ENCODE measurements at regions not wholly inside any gene's neighbourhood (a gene's known extent, or its start where the extent isn't known, plus 50 kb on each side); places are given as distances from the start of the nearest gene placed in this dataset.
"Not testable (repeated sequence)": the region's sequence is repeated elsewhere in the genome, so short reads cannot be mapped to it uniquely, and the experiment has no call there.

DNA sequence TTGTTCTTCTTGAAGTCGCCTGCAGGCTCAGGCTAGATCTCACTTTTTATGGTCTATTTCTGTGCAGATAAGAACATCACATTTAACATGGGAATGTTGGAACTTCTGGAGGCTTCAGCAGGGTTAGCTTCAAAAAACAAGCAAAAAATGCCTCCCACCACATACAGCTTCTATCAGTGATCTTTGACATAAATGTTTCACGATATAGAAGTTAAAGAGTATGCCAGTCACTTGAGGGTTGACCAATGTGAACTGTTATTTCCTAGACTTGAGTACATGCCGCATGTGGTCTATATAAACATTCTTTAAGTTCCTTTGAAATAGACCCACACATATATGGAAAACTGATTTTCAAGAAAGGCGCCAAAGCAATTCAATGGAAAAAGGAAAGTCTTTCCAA is 219.2 kb upstream of the KLF14 start:
- Mint-ChIP-seq H3K4me1 (ENCODE audit: low read depth) (no peaks in the 10 kb centered on the region), H3K27me3 (no peaks in the 10 kb centered on the region), H3K27ac (no peak overlapping the region), H3K9me3 (ENCODE audit: low read depth) (no peaks in the 10 kb centered on the region), H3K4me3 (ENCODE audit: low read depth) (no peak overlapping the region), H3K36me3 (ENCODE audit: insufficient read depth) (no peaks in the 10 kb centered on the region)
- TF ChIP-seq CTCF (IDR thresholded peaks at IDR 0.05; ENCODE audit: unreplicated experiment), result no peak
- no peak for DNase-seq (ENCODE audit: low spot score, unreplicated experiment)

GRCh38 chr7:130954918-130955564 is 221.0 kb upstream of the KLF14 start:
- Mint-ChIP-seq H3K27me3 (no peaks in the 10 kb centered on the region), H3K4me3 (ENCODE audit: low read depth) (no peak overlapping the region), H3K36me3 (ENCODE audit: insufficient read depth) (no peaks in the 10 kb centered on the region), H3K27ac (no peak overlapping the region), H3K4me1 (ENCODE audit: low read depth) (no peaks in the 10 kb centered on the region), H3K9me3 (ENCODE audit: low read depth) (no peaks in the 10 kb centered on the region)
- no peak for TF ChIP-seq CTCF (IDR thresholded peaks at IDR 0.05; ENCODE audit: unreplicated experiment)
- no peak for DNase-seq (ENCODE audit: low spot score, unreplicated experiment)

GRCh38 chr7:130955565-130955919 is 221.5 kb upstream of the KLF14 start:
- Mint-ChIP-seq H3K27ac (no peak overlapping the region), H3K27me3 (no peaks in the 10 kb centered on the region), H3K9me3 (ENCODE audit: low read depth) (no peaks in the 10 kb centered on the region)

DNA sequence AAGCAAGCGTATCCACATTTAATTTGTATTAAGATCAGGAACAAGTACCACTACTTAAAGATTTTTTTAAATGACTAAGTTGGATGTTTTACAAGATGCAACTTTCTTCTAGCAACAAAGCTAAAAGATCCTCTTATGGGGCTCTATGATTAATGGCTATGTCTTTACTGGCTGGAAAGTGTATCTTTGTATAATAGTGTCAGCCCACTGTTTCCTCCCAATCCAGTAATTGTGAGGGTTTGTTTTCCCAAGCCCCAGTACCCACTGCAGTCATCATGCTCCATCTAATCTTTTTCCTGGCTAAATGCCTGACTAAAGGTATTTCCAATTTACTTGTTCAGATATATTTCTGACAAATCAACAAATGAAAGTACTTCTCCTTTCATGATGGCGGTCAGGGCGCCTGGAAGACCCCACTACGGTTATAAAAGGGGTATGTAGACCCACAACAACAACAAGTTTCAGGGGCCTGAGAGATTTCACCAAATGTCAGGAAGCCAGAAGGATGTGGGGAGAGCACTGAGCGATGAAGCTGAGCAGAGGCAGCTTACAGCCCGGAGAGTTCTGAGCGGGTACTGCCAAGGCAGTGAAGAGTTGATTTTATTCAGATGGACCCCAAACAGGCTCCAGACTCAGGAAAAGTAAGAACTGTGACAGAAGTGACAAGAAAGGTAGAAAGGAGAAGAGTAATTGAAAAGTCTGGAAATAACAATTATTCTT is 222.6 kb upstream of the KLF14 start:
- no peak for DNase-seq (ENCODE audit: low spot score, unreplicated experiment)
- Mint-ChIP-seq H3K27me3 (no peaks in the 10 kb centered on the region), H3K4me3 (ENCODE audit: low read depth) (no peak overlapping the region), H3K9me3 (ENCODE audit: low read depth) (no peaks in the 10 kb centered on the region), H3K36me3 (ENCODE audit: insufficient read depth) (no peaks in the 10 kb centered on the region), H3K4me1 (ENCODE audit: low read depth) (no peaks in the 10 kb centered on the region), H3K27ac (no peak overlapping the region)
- no peak for TF ChIP-seq CTCF (IDR thresholded peaks at IDR 0.05; ENCODE audit: unreplicated experiment)

More at GRCh38 chr7:130955565-130955919, 221.5 kb upstream of the KLF14 start:
- DNase-seq (ENCODE audit: low spot score, unreplicated experiment), result no peak
- Mint-ChIP-seq H3K4me1 (ENCODE audit: low read depth) (no peaks in the 10 kb centered on the region), H3K36me3 (ENCODE audit: insufficient read depth) (no peaks in the 10 kb centered on the region), H3K4me3 (ENCODE audit: low read depth) (no peak overlapping the region)
- TF ChIP-seq CTCF (IDR thresholded peaks at IDR 0.05; ENCODE audit: unreplicated experiment), result no peak

- no peaks in the 10 kb centered on the region for H3K27me3 Mint-ChIP-seq
- no peaks in the 10 kb centered on the region for H3K36me3 Mint-ChIP-seq (ENCODE audit: insufficient read depth)
- TF ChIP-seq CTCF (IDR thresholded peaks at IDR 0.05; ENCODE audit: unreplicated experiment), result no peak
- no peak overlapping the region for H3K4me3 Mint-ChIP-seq (ENCODE audit: low read depth)
- DNase-seq (ENCODE audit: low spot score, unreplicated experiment), result no peak
- H3K27ac Mint-ChIP-seq, result no peak overlapping the region
- no peaks in the 10 kb centered on the region for H3K4me1 Mint-ChIP-seq (ENCODE audit: low read depth)
- H3K9me3 Mint-ChIP-seq (ENCODE audit: low read depth), result no peaks in the 10 kb centered on the region
Observed at GRCh38 chr7:130957137-130957513, 223.1 kb upstream of the KLF14 start.

DNA sequence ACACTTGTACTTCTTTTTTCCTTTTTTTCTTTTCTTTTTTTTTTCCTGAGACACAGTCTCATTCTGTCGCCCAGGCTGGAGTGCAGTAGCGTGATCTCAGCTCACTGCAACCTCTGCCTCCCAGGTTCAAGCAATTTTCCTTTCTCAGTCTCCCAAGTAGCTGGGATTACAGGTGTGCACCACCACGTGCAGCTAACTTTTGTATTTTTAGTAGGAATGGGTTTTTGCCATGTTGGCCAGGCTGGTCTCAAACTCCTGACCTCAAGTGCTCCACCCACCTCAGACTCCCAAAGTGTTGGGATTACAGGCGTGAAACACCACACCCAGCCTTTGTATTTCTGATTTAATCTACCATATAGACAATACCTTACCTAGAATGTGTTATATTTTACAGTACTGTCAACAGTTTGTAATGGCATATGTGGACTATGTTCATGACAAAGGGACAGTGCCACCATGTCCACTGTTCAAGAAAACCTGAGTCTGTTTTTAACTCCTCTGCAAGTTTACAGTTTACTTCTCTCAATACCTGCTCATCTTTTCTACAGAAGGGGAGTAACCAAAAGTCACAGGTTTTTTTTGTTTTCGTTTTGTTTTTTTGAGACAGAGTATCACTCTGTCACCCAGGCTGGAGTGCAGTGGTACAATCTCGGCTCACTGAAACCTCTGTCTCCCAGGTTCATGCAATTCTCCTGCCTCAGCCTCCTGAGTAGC is 223.9 kb upstream of the KLF14 start:
- not testable (repeated sequence) for H3K4me1 Mint-ChIP-seq (ENCODE audit: low read depth); H3K27ac Mint-ChIP-seq; H3K36me3 Mint-ChIP-seq (ENCODE audit: insufficient read depth); H3K9me3 Mint-ChIP-seq (ENCODE audit: low read depth); H3K27me3 Mint-ChIP-seq; H3K4me3 Mint-ChIP-seq (ENCODE audit: low read depth); DNase-seq (ENCODE audit: low spot score, unreplicated experiment)
